HG02678 (cell line): ENCODE measurements at regions not wholly inside any gene's neighbourhood (a gene's known extent, or its start where the extent isn't known, plus 50 kb on each side); places are given as distances from the start of the nearest gene placed in this dataset.

Experiments
- ATAC-seq: cut with Tn5 transposase; IDR thresholded peaks from one replicate; pipeline ENCODE4 v1.9.1; 2021; ENCODE audit warnings: mild to moderate bottlenecking, moderate library complexity; ENCODE audit not compliant: unreplicated experiment

DNA sequence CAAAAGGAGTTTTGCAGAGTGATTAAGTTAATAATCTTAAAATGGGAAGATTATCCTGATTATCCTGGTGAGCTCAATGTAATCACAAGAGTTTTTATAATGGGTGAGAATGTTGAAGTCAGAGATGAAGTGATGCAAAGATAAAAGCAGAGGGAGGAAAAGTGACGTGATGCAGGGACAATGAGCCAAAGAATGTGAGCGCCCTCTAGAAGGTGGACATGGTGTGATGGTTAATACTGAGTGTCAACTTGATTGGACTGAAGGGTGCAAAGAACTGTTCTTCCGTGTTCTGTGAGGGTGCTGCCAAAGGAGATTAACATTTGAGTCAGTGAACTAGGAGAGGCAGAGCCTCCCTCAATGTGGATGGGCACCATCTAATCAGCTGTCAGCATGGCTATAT is 569.6 kb upstream of the AGTR1 start:
- ATAC-seq = no peak

DNA sequence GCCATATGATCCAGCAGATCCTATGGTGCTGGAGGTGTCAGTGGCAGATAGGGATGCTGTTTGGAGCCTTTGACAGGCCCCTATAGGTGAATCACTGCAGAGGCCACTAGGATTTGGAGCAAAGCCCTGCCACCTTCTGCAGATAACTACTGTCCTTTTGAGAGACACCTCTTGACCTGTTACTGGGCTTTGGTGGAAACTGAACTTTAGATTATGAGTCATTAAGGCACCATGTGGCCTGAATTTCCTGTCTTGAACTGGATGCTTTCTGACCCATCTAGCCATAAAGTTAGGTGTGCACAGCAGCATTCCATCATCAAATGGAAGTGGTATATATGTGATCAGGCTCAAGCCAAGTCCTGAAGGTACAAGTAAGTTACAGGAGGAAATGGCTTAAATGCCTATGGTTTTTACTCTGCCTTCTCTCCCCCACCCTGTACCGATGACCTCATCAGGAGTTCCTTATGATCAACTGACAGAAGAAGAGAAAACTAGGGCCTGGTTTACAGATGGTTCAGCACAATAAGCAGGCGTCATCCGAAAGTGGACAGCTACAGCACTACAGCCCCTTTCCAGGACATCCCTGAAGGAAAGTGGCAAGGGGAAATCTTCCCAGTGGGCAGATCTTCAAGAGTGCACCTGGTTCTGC is 565.6 kb upstream of the AGTR1 start:
- no peak for ATAC-seq

DNA sequence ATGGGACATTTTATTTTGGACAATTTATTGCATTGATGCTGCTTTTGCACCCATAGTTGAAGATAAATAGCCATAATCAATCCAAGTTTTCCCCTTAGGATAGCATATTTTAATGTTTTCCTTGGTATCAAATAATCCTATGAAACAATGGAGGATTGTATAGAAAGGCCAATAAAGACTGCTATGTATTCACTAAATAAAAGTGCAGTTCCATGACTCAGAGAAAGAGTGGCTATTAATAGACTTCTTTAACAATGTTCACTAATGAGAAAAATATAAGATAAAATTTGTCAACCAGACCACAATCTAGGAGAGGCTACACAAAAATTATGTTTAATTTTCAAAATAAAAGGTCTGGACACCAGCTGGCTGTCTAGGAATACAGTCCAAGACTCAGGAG is 560.9 kb upstream of the AGTR1 start:
- ATAC-seq = no peak

DNA sequence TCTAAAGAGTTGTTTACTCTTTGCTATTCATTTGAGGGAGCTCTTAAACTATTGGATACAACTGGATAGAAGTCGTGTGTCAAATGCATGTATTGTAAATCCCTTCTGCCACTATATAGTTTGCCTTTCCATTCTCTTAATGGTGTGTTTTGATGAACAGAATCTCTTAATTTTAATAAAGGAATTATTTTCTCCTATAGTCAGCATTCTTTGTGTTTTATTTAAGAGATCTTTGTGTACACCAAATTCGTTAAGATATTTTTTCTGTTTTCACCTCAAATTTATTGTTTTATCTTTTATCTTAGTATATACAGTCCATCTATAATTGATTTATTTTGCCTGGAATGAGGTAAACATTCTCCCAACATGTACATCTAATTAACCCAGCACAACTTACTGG is 551.5 kb upstream of the AGTR1 start:
- no peak for ATAC-seq

DNA sequence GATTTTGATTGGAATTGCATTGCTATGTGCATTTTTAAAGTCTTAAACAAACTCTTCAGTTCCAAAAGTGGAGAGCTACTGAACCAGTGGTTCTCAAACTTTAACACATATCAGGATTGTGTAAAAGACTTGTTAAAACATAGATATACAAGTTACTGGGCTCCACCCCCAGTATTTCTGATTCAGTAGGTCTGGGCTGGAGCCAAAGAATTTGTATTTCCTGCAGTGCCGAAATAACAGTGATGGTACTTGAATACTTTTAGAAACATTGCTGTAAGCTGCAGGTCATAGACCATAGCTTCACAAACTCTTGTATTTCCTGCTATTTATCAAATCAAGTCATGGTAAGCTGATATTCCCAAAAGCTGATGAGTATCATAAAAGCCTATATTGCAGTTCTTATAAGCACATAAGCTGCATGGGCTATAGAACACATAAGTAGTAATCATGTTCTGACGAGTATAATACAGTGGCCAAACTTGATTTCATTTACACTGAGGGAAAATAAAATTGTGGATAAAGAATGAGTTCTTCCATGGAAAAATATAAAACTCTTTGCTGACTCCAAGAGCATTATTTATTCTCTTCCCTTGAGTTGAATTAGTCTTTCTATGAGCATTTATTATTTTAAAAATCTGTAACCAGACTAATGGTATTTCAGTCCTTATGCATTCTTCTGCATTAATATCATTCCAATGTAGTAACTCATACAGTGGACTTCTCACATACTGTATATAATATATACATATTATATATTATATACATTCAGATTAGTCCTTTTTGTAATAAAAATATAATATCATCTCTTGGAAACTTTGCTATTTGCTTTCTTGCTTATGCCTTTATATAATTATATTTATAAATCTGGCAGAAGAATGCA is 550.5 kb upstream of the AGTR1 start:
- no peak for ATAC-seq

DNA sequence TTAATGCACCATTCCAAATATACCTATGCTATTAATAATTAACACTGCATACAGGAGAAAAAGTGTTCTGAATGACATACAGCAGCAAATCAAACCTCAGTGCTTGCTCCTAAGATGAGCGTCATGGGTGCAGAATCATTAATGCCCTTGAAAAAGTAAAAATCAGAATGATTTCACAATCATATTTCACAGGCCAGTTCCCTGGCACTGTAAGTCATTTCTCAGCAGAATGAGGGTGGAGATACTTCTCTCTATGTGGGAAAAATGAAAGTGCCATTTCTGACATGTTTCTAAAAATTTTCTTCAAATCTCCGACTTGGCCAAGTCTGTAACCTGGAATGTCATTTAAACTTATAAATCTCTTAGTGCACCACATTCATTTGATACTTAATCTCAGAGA is 549.8 kb upstream of the AGTR1 start:
- ATAC-seq = no peak

DNA sequence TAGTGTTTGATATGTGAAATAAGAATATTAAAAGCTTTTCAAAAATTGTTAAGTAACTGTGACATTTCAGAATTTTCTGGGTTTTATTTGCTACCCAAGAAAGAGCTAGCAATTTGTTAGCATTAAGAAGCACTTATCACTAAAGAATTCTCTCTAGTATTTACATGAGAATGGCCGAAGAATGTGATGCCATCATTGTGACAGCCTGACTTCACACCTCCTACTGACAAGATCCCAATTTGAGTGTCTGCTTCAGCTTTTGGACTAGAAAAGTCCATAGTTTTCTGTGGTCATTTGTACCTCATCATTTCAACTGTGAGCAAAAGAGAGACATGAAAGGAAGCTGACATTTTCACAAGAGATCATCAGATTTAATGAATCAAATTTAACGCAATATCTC is 548.1 kb upstream of the AGTR1 start:
- ATAC-seq = no peak

DNA sequence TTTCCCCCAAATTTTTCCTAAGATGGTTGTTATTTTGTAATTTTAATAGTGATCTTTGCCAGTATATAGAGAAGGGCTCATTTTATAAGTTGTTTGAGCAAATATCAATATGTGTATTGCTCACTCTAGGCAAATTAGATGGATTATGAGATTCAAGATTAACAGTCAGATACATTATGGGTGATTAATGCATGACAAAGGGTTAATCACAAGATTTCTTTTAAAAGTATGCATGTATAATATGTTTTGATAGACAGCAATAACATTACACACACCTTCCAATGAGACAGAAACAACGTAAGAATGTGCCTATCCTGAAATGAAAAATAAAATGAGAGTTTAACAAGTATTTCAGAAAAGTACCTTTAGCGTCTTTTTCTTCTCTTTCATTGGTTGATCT is 547.6 kb upstream of the AGTR1 start:
- ATAC-seq = no peak

DNA sequence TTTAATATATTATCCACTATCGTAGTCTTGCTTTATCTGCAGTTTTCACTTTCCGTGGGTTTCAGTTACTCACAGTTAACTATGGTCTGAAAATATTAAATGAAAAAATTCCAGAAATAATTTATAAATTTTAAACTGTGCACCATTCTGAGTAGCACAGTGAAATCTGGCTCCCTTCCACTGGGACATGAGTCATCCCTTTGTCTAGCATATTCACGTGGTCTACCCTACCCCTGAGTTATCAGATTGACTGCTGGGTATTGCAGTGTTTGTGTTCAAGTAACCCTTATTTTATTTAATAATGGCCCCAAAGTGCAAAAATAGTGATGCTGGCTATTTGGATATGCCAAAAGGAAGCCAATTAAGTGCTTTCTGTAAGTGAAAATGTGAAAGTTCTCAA is 539.5 kb upstream of the AGTR1 start:
- no peak for ATAC-seq

DNA sequence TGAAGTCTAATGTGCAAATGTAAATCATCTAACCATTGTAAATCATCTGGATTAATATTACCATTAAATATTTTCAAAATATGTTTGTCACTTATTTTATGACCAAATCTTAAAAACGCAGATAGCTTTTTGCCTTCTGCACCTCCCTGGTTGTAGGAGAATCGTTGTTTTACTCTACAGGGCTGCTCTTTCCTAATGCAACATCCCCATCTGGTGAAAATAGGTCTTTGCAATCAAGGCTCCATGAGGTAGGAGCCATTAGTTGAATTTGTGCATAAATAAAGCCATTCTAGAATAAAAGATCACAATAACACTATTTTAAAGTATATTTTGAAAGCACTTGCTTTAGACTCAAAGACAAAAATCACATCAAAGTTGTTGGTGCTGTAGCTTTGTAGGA is 535.6 kb upstream of the AGTR1 start:
- no peak for ATAC-seq

DNA sequence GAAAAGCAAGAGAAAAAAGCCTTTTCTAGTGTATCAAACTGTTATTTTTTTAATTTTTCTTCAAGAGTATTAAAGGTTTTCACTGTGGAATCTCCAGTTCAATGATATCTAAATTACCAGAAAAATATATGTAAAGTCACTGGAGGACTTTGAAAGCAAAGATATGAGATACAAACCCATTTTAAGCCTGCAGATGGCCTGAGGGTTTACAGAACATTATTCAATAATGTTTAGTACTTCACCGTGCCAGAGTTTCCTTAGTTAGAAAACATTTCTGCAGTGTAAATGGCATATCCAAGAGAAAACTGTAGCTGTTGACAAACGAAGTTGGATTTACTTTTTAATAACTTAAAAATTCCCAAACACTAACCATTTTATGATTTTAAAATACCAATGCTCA is 529.4 kb upstream of the AGTR1 start:
- no peak for ATAC-seq

DNA sequence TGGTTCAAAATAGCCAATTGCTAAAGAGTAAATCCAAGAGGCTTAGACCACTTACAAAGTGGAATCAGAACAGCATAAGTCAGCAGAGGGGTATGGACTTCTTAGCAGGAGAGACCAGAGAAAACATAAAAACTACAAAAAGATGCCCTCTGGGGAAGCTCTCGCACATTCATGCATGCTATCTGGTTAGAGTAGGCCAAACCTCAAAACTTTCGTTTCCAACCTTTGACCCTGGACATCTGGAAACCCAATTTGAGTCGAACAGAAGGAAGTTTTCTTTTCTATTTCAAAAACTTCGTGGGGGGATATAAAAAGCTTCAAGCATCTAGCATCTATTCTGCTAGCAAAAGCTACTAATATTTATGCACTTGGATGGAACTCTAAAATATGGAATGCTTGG is 523.9 kb upstream of the AGTR1 start:
- peak; percentile 56 for ATAC-seq

DNA sequence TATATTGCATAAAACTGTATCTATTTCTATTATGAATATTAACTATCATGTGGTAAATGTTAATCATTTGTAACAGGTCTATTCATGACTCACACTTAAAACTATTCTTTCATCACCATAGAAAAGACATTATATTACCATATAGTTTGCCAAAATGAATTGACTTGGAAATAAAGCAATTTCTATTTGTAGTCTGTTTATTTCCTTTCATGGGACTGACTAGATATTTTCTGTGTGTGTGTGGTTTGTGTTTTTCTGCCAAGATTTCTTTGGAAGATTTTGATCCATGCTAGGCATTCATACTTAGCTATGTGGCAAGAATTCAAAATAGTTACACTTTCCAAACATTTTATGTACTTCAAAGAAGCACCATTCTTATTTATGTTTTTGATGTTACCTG is 522.5 kb upstream of the AGTR1 start:
- ATAC-seq = no peak

DNA sequence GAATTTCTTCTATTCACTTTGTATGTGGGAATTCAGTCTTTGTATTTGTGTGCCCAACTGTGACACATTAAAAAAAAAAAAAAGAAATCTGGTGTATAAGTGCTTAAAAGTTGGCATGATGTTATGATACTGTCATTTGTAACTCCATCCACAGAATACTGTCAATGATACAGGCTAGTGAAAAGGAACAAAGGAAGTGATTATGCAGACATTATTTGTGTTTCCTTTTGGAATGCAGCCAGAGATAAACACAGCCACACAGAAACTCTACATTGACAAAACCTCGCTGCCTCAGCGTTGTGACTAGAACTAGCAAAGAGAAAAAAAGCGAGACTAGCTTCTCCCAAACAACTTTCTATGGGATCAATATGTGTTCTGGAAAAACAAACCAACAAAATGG is 519.2 kb upstream of the AGTR1 start:
- no peak for ATAC-seq

DNA sequence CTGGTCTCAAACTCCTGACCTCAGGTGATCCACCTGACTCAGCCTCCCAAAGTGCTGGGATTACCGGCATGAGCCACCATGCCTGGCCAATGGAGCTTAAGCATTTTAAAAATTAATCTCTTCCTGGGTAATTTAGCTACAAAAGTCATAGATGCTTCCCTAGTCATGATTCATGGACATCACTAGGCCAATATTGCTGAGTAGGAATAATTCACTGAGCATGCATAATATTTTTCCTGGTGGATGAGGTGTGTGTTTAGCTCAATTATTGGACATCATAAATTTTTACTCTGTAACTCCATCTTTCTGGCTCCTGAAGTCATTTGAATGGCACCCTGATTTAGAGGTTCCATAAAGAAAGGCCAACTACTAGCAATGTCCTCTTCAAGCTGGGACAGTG is 512.9 kb upstream of the AGTR1 start:
- ATAC-seq = no peak

DNA sequence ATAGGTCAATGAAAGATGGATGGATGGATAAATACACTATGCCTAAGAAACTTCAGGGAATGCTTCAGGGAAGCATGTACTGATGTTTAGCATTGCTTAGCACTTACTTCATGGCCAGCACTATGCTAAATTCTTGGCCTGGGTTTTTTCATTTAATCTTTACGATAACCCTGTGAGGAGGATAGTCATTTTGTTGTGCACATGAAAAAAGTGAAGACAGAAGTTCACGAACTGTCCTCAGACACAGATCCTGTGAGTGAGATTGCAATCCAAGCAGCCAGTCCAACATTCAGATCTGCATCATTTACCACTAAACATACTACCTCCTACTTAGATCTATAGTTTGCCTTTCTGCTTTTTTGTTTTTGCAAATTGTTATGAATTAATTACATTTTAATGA is 510.8 kb upstream of the AGTR1 start:
- ATAC-seq = no peak

DNA sequence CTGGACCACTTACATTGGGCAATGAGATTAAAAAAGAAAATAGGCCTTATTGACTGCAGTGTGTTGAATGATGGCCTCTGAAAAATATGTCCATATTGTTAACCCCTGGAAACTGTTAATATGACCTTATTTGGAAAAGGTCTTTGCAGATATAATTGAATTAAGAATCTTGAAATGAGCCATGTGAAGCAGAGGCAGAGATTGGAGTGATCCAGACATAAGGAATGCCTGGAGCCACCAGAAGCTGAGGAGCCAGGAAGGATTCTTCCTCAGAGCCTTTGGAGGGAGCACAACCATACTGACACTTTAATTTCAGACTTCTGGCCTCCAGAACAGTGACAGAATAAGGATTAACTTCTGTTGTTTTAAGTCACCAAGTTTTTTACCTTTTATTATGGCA is 510.4 kb upstream of the AGTR1 start:
- no peak for ATAC-seq

DNA sequence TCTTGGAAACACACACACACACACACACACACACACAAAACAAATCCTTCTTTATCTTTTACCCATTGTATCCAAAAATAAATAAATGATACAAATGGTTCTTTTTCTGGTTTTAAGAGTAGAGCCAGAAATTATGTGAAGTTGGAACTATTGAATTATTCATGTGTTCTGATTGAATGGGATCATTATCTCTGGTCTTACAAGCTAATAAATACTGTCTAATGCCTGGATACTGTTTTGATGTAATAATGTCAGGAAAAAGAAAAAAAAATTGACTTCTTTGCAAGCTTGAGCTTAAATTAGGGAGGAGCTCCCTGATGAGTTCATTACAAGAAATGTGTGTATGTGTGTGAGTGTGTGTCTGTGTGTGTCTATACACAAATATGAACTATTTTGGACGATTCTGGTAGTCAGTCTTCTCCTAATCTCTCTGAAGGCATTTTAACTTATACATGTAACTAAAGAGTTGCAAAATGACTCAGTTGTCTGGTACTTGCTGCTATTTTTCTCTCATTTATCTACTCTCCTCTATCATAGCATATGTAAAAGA is 507.2 kb upstream of the AGTR1 start:
- no peak for ATAC-seq

DNA sequence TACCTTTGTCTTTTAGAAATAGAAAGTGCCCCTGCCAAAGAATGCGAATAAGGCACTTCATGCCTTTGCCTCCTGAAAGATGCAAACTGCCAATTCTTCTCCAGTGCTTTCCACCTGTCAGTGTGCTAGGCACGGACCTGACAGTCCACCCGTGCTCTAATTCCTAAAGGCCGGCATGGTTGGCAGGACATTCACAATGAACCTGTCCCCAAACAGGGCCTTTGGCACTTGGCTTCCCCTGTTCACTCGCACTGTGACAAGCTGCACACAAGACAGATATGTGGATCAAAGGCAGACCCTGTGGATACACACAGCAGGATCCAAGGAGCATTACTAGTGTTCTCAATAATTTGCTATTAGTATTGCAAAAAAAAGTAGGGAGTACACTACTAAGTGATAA is 505.7 kb upstream of the AGTR1 start:
- ATAC-seq = no peak

DNA sequence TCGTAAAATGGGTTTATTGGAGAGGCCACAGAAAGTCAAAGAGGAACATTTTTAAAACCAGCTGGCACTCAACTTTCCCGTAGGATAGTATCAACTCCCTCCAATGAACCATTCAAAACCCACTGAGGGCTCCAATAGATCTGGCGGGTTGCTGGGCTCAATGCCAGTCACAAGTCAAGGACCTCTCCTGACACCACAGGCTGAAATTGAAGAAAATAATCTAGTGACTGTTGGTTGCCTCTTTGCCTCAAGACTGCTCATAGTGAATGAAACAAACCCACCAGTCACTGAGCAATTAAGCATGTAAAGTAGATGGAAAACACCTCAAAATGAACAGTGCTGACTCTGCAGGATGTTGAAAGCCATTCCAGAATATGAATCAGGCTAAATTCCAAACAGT is 500.6 kb upstream of the AGTR1 start:
- no peak for ATAC-seq

DNA sequence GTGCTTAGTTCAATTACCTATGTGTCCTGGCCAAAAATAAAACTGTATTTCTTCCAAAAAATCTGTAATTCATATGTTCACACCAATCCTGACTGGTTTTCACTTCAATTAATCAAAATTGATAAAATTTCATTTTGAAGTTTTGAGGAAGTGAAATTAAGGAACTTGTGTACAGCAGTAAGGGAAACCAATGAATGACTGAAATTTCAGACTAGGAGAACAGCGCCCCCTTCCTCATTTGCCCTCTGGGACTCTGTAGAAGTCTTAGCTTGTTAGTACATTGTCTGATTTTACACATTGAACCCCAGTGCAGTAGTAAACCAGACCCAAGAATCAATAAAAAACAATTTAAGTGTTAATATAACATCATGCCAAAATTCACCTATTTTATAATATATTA is 495.3 kb upstream of the AGTR1 start:
- ATAC-seq = no peak

DNA sequence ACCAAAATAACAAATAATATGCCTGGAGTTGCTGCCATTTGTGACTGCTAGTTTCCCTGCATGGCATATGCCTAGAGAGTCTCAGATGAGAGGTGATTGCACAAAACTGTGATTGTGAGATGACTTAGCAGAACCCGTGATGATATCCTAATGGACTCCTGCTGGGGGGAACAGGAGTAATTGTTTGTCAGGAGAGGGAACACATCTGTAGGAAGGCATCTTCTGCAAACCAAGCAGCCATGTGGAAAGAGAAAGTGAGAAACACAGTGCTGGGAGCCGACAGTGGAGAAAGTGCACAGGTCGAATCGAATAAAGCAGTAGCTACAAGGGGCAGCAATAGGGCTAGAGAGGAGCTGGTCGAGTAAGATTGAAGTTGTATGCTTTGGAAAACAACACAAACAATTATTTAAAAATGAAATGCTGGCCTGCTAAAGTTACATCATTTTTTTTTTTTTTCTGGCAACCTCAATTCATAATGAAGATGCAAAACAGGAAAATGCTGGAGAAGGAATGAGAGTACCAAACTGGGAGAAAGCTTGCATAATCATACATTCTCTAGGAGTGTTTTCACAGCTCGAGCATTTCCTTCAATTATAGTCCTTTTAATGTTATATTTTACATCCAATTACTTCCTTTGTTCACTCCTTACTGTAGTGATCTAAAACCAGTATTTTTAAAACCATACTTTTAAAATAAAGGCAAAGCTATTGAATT is 494.2 kb upstream of the AGTR1 start:
- ATAC-seq = no peak
